A673 (cell line): ENCODE measurements at regions not wholly inside any gene's neighbourhood (a gene's known extent, or its start where the extent isn't known, plus 50 kb on each side); places are given as distances from the start of the nearest gene placed in this dataset.

ENCODE experiments used
- BruUV-seq: library from RNA; stranded (reverse); fragments of 400-500 nt; replicated peaks from 2 replicates; lab custom pipeline; 2021; lab: Mats Ljungman, UMichigan
- CTCF ChIA-PET: fragments of 300-600 bp; sonication (Branson Sonifier 250); formaldehyde crosslinking; loops from one replicate; lab custom pipeline; 2022; ENCODE audit warnings: antibody characterized with exemption; lab: Charles Lee
- POLR2A ChIA-PET: fragments of 300-600 bp; sonication (Branson Sonifier 250); formaldehyde crosslinking; loops from one replicate; lab custom pipeline; 2022; ENCODE audit warnings: antibody characterized with exemption; ENCODE audit not compliant: low non-redundant PET; lab: Charles Lee
- DNase-seq: peaks from one replicate; pipeline ENCODE4 v3.0.0-alpha.2; 2015; ENCODE audit warnings: low spot score
- H3K27ac ChIP-seq: fragments of 200-600 bp; sonication (generic); 2 replicates; pipeline ENCODE4 v1.5.1; 2016; ENCODE audit warnings: mixed run types, low read depth, mild to moderate bottlenecking, mixed read lengths, antibody characterized with exemption, low read length; ENCODE audit not compliant: poor library complexity, severe bottlenecking
- H3K27me3 ChIP-seq: fragments of 200-600 bp; sonication (generic); replicated peaks from 2 replicates; pipeline ENCODE4 v1.6.1; 2017; ENCODE audit warnings: mixed run types, low read depth, mild to moderate bottlenecking, mixed read lengths, antibody characterized with exemption, low read length; ENCODE audit not compliant: insufficient read depth, poor library complexity
- H3K36me3 ChIP-seq: fragments of 200-600 bp; sonication (generic); 2 replicates; pipeline ENCODE4 v1.6.1; 2016; ENCODE audit warnings: mixed run types, mild to moderate bottlenecking, mixed read lengths, antibody characterized with exemption, low read length; ENCODE audit not compliant: insufficient read depth, poor library complexity, severe bottlenecking
- H3K4me1 ChIP-seq: fragments of 200-600 bp; sonication (generic); 2 replicates; pipeline ENCODE4 v1.6.1; 2017; ENCODE audit warnings: mixed run types, mild to moderate bottlenecking, mixed read lengths, antibody characterized with exemption, low read length; ENCODE audit not compliant: insufficient read depth, poor library complexity, severe bottlenecking
- H3K4me3 ChIP-seq: fragments of 200-600 bp; sonication (generic); 2 replicates; pipeline ENCODE4 v1.5.1; 2016; ENCODE audit warnings: low read depth, mixed run types, mild to moderate bottlenecking, mixed read lengths, low read length; ENCODE audit not compliant: poor library complexity, severe bottlenecking
- H3K9me3 ChIP-seq: fragments of 200-600 bp; sonication (generic); 2 replicates; pipeline ENCODE4 v1.6.1; 2016; ENCODE audit warnings: mixed run types, low read depth, mild to moderate bottlenecking, mixed read lengths, antibody characterized with exemption, low read length; ENCODE audit not compliant: poor library complexity, severe bottlenecking
- EZH2 ChIP-seq: fragments of 200-600 bp; sonication (generic); IDR thresholded peaks from 2 replicates; pipeline ENCODE4 v1.6.1; 2017; ENCODE audit warnings: borderline replicate concordance, low read depth, mild to moderate bottlenecking, mixed read lengths, antibody characterized with exemption, low read length; ENCODE audit not compliant: poor library complexity, severe bottlenecking
- intact Hi-C: fragments of 100-400 bp; cut with micrococcal nuclease; formaldehyde crosslinking; loops from one replicate; pipeline ENCODE4 v1.10.0; 2022; ENCODE audit not compliant: unreplicated experiment
- TF ChIP-seq, protein P1 (sequence below): fragments of 300-800, 200-600 bp; sonication (generic); conservative IDR thresholded peaks from 2 replicates; pipeline ENCODE4 v1.5.1; 2017; ENCODE audit warnings: low read depth, mild to moderate bottlenecking, antibody characterized with exemption, low read length, moderate library complexity, mixed read lengths

DNA sequence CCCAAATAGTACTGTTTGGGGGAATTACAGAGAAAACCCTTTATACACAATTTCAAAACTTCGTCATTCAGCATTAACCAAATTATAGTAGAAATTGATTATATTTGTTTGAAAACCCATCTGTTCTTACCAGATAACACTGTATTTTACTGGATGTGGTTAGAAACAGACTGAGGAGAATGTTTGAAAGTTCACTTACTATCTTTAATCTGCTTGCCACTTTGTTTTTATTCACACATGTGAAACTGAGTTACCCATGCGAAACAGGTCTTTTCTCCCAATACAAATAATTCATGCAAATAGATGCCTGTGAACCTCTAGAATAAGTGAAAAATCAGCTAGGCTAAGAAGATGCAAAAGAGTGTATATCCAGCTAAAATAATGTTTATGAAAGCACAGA is 177.5 kb downstream of the NAA11 start:
- H3K27ac ChIP-seq: no peak overlapping the region
- no peaks in the 10 kb centered on the region for H3K27me3 ChIP-seq
- TF ChIP-seq, protein P1, sequence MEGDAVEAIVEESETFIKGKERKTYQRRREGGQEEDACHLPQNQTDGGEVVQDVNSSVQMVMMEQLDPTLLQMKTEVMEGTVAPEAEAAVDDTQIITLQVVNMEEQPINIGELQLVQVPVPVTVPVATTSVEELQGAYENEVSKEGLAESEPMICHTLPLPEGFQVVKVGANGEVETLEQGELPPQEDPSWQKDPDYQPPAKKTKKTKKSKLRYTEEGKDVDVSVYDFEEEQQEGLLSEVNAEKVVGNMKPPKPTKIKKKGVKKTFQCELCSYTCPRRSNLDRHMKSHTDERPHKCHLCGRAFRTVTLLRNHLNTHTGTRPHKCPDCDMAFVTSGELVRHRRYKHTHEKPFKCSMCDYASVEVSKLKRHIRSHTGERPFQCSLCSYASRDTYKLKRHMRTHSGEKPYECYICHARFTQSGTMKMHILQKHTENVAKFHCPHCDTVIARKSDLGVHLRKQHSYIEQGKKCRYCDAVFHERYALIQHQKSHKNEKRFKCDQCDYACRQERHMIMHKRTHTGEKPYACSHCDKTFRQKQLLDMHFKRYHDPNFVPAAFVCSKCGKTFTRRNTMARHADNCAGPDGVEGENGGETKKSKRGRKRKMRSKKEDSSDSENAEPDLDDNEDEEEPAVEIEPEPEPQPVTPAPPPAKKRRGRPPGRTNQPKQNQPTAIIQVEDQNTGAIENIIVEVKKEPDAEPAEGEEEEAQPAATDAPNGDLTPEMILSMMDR: no peak
- TF ChIP-seq EZH2: no peak
- no peak overlapping the region for H3K4me3 ChIP-seq
- no peaks in the 10 kb centered on the region for H3K9me3 ChIP-seq
- intact Hi-C loops: no loop called here
- no peaks in the 10 kb centered on the region for H3K36me3 ChIP-seq
- CTCF ChIA-PET: no interaction called here
- no peaks in the 10 kb centered on the region for H3K4me1 ChIP-seq
- no peak for DNase-seq
- BruUV-seq: no TSS peak
- POLR2A ChIA-PET: no interaction called here

DNA sequence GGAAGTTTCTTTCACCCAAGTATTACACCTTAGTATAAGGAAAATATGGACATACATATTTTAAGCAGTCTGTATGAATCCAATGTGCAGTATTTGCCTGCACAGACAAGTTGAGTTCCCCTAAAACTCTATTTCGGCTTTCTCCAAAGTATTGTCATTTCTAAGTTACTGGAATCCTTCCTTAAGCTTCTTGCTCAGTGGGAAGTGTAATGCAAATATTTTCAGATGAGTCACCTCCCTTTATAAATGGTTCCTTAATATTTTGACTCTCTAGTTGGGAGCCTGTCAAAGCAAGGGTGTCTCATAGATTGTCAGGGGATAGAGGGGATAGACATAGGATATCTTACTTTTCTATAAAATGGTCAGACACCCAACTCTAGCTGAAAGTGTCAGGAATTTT is 178.6 kb downstream of the NAA11 start:
- Histone ChIP-seq H3K36me3 (no peaks in the 10 kb centered on the region), H3K4me1 (no peaks in the 10 kb centered on the region), H3K27me3 (no peaks in the 10 kb centered on the region), H3K4me3 (no peak overlapping the region), H3K9me3 (no peaks in the 10 kb centered on the region), H3K27ac (no peak overlapping the region)
- no TSS peak for BruUV-seq
- ChIA-PET CTCF (no interaction called here), POLR2A (no interaction called here)
- TF ChIP-seq, protein P1: no peak
- no peak for TF ChIP-seq EZH2
- intact Hi-C loops: no loop called here
- no peak for DNase-seq

DNA sequence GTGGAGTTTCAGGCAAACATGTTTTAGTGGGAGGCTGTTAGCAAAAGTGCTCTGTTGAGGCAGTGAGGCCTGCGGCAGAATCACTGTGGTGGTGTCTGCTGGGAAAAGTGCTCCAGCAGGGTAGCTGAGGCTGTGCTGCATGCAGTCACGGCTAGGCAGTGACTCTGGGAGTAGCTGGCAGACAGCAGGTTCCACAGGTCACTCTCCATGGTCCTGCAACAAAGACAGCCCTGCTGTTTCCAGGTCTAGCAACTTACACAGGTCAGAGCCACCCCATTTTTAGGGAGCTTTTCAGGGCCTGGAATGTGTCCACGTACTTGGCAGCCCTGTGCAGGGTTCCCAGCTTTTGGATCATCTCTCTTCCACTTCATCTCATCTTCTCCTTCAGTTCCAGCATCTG is 184.3 kb downstream of the NAA11 start:
- intact Hi-C loops: no loop called here
- Histone ChIP-seq H3K4me1 (no peaks in the 10 kb centered on the region), H3K9me3 (no peaks in the 10 kb centered on the region), H3K27me3 (no peaks in the 10 kb centered on the region), H3K4me3 (no peak overlapping the region), H3K27ac (no peak overlapping the region), H3K36me3 (no peaks in the 10 kb centered on the region)
- DNase-seq: no peak
- TF ChIP-seq EZH2: no peak
- TF ChIP-seq, protein P1: no peak
- ChIA-PET CTCF (no interaction called here), POLR2A (no interaction called here)
- BruUV-seq: no TSS peak
